B cell (primary cell): ENCODE measurements at regions not wholly inside any gene's neighbourhood (a gene's known extent, or its start where the extent isn't known, plus 50 kb on each side); places are given as distances from the start of the nearest gene placed in this dataset.

Source experiments
- CTCF ChIP-seq: fragments of 200-600 bp; IDR thresholded peaks from one replicate; pipeline ENCODE4 v1.8.0; 2022; ENCODE audit warnings: antibody characterized with exemption, mild to moderate bottlenecking
- EZH2 ChIP-seq: IDR thresholded peaks from 2 replicates; pipeline ENCODE4 v1.6.1; 2012; ENCODE audit warnings: borderline replicate concordance, low read depth, mild to moderate bottlenecking, moderate library complexity, low read length; ENCODE audit not compliant: insufficient read depth, poor library complexity, severe bottlenecking

- TF ChIP-seq CTCF (no peak), EZH2 (no peak)
Observed at GRCh38 chr9:119071636-119072035, 297.6 kb downstream of the BRINP1 start.
